ENCODE measurements at regions not wholly inside any gene's neighbourhood (a gene's known extent, or its start where the extent isn't known, plus 50 kb on each side); places are given as distances from the start of the nearest gene placed in this dataset.

- no peak for TF ChIP-seq CTCF (IDR thresholded peaks at IDR 0.05; ENCODE audit: insufficient read depth, low read length, poor library complexity, severe bottlenecking)
- Histone ChIP-seq H3K36me3 (ENCODE audit: control insufficient read depth, insufficient read depth, low read length) (no peaks in the 10 kb centered on the region), H3K4me3 (replicated peaks; ENCODE audit: low read depth, low read length) (no peak overlapping the region), H3K27me3 (replicated peaks; ENCODE audit: control insufficient read depth, insufficient read depth, low read length) (no peaks in the 10 kb centered on the region)
- DNase-seq (ENCODE audit: extremely low read depth, insufficient read length), result no peak
These were observed 95.1 kb downstream of the OR5AK2 start for GRCh38 chr11:57083641-57084385.

- no peaks in the 10 kb centered on the region for H3K27me3 ChIP-seq (replicated peaks; ENCODE audit: control insufficient read depth, insufficient read depth, low read length)
- no peak for DNase-seq (ENCODE audit: extremely low read depth, insufficient read length)
- TF ChIP-seq CTCF (IDR thresholded peaks at IDR 0.05; ENCODE audit: insufficient read depth, low read length, poor library complexity, severe bottlenecking), result no peak
- H3K36me3 ChIP-seq (ENCODE audit: control insufficient read depth, insufficient read depth, low read length), result no peaks in the 10 kb centered on the region
- no peak overlapping the region for H3K4me3 ChIP-seq (replicated peaks; ENCODE audit: low read depth, low read length)
These were observed 96.1 kb upstream of the LRRC55 start for GRCh38 chr11:57085611-57086010.

- no peak for DNase-seq (ENCODE audit: extremely low read depth, insufficient read length)
- H3K36me3 ChIP-seq (ENCODE audit: control insufficient read depth, insufficient read depth, low read length), result no peaks in the 10 kb centered on the region
- H3K4me3 ChIP-seq (replicated peaks; ENCODE audit: low read depth, low read length), result no peak overlapping the region
- TF ChIP-seq CTCF (IDR thresholded peaks at IDR 0.05; ENCODE audit: insufficient read depth, low read length, poor library complexity, severe bottlenecking), result no peak
- no peaks in the 10 kb centered on the region; the same call in 1 of the 2 replicates for H3K27me3 ChIP-seq (replicated peaks; ENCODE audit: control insufficient read depth, insufficient read depth, low read length)
These were observed 93.8 kb upstream of the LRRC55 start for GRCh38 chr11:57087991-57088390.

GRCh38 chr11:57092028-57092698 is 89.6 kb upstream of the LRRC55 start:
- Histone ChIP-seq H3K4me3 (replicated peaks; ENCODE audit: low read depth, low read length) (no peak overlapping the region), H3K27me3 (replicated peaks; ENCODE audit: control insufficient read depth, insufficient read depth, low read length) (no peaks in the 10 kb centered on the region; the same call in 1 of the 2 replicates), H3K36me3 (ENCODE audit: control insufficient read depth, insufficient read depth, low read length) (no peaks in the 10 kb centered on the region)
- DNase-seq (ENCODE audit: extremely low read depth, insufficient read length), result no peak
- TF ChIP-seq CTCF (IDR thresholded peaks at IDR 0.05; ENCODE audit: insufficient read depth, low read length, poor library complexity, severe bottlenecking), result no peak

- Histone ChIP-seq H3K4me3 (replicated peaks; ENCODE audit: low read depth, low read length) (no peak overlapping the region), H3K27me3 (replicated peaks; ENCODE audit: control insufficient read depth, insufficient read depth, low read length) (no peaks in the 10 kb centered on the region; the same call in 1 of the 2 replicates), H3K36me3 (ENCODE audit: control insufficient read depth, insufficient read depth, low read length) (no peaks in the 10 kb centered on the region)
- DNase-seq (ENCODE audit: extremely low read depth, insufficient read length), result no peak
- TF ChIP-seq CTCF (IDR thresholded peaks at IDR 0.05; ENCODE audit: insufficient read depth, low read length, poor library complexity, severe bottlenecking), result no peak
These were observed 87.4 kb upstream of the LRRC55 start for GRCh38 chr11:57094181-57094935.

Measured in GM06990 (cell line).